GM13976 (cell line): ENCODE measurements at regions not wholly inside any gene's neighbourhood (a gene's known extent, or its start where the extent isn't known, plus 50 kb on each side); places are given as distances from the start of the nearest gene placed in this dataset.
"Not testable (repeated sequence)": the region's sequence is repeated elsewhere in the genome, so short reads cannot be mapped to it uniquely, and the experiment has no call there.

Source experiments
- DNase-seq: peaks from one replicate; pipeline ENCODE4 v3.0.0; 2012; ENCODE audit warnings: low spot score
- in situ Hi-C: fragments of 300-500 bp; cut with MboI; formaldehyde crosslinking; loops from one replicate; pipeline ENCODE4 v1.12.0; 2022; ENCODE audit warnings: low sequenced_read_pairs, mixed read lengths, inconsistent platforms; ENCODE audit not compliant: unreplicated experiment
- TF ChIP-seq, protein P1 (sequence below): IDR thresholded peaks from 2 replicates; pipeline ENCODE4 v1.5.1; 2012; ENCODE audit warnings: borderline replicate concordance, mild to moderate bottlenecking; ENCODE audit not compliant: insufficient read depth; ENCODE audit errors: extremely low read depth, missing control alignments, control extremely low read depth

DNA sequence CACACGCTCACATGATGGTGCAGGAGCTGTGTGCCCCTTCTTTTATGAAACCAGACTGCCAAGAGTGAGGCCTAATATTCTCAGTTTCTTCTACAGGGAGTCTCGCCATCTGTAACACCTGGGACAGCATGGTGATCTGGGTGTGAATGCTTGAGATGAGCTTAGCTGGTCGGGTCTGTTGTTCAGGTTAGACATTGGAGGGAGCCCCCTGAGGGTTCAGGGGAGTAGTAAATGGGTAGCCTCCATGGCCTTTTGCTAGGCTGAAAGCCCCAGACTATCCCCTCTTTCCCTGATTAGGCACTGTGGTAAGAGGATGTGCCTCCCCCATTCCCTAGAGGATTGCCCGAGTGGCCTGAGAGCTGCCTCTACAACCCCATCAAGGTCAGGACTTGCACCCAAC lies 1916.1 kb downstream of the PCDH9 start:
- TF ChIP-seq, protein P1, sequence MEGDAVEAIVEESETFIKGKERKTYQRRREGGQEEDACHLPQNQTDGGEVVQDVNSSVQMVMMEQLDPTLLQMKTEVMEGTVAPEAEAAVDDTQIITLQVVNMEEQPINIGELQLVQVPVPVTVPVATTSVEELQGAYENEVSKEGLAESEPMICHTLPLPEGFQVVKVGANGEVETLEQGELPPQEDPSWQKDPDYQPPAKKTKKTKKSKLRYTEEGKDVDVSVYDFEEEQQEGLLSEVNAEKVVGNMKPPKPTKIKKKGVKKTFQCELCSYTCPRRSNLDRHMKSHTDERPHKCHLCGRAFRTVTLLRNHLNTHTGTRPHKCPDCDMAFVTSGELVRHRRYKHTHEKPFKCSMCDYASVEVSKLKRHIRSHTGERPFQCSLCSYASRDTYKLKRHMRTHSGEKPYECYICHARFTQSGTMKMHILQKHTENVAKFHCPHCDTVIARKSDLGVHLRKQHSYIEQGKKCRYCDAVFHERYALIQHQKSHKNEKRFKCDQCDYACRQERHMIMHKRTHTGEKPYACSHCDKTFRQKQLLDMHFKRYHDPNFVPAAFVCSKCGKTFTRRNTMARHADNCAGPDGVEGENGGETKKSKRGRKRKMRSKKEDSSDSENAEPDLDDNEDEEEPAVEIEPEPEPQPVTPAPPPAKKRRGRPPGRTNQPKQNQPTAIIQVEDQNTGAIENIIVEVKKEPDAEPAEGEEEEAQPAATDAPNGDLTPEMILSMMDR = no peak
- in situ Hi-C loops = no loop called here

DNA sequence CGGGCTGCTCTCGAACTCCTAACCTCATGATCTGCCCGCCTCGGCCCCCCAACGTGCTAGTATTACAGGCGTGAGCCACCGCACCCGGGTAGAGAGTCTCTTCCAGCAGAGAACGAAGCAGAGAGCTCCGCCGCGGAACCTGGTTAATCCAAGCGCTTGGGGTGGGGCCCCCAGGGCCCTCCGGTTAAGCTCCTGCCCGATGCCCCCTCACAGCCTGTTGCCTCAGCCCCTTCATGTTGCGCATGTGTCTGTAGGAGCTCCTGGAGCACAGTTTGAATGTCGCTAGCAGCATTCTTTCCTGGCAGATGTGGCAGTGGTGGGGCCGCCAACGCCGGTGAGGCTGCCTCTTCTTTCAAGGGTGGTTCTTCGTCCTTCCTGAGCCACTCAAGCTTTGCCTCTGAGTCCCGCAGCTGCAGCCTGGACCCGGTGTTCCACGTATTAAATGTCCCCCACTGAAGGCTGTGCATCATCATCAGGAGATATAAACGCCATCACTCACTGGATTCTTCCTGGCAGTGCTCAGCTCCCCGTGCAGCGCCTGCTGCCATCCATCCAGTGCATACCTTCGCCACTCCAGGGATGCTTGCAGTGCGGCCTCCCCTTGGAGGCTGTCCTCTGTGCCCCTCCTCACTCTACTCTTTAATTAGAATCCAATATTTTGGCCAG lies 1919.3 kb downstream of the PCDH9 start:
- in situ Hi-C loops = no loop called here
- TF ChIP-seq, protein P1 = no peak

More for the DNA sequence above, 1916.1 kb downstream of the PCDH9 start:
- DNase-seq = no peak

DNA sequence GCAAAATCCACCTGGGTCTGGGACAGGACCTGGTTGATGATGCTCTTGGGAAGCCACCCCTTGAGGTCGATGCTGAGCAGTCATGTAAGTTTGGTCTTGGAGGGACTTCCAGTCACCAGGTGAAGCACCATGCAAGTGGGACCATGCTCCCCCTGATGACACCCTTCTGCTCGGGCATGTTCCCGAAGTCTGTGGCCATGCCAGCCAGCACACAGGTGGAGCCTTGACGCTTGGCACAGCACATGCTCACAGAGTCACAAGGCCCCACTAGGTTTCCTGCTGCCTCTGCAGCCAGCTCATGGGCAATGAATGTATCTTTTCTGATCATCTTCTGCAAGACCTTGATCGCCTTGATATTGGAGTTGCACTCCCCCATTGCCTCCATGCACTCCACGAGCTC lies 1920.2 kb downstream of the PCDH9 start:
- TF ChIP-seq, protein P1 = no peak
- in situ Hi-C loops = no loop called here
- DNase-seq = no peak

More for the DNA sequence above, 1919.3 kb downstream of the PCDH9 start:
- no peak for DNase-seq

DNA sequence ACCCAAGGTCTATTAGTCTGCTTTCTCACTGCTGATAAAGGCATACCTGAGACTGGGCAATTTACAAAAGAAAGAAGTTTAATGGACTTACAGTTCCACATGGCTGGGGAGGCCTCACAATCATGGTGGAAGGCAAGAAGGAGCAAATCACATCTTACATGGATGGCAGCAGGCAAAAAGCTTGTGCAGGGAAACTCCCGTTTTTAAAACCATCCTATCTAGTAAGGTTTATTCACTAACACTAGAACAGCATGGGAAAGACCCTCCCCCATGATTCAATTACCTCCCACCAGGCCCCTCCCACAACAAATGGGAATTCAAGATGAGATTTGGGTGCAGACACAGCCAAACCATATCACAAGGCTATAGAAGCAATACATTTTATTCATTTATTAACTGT lies 1921.4 kb downstream of the PCDH9 start:
- DNase-seq, in situ Hi-C loops: not testable (repeated sequence)

DNA sequence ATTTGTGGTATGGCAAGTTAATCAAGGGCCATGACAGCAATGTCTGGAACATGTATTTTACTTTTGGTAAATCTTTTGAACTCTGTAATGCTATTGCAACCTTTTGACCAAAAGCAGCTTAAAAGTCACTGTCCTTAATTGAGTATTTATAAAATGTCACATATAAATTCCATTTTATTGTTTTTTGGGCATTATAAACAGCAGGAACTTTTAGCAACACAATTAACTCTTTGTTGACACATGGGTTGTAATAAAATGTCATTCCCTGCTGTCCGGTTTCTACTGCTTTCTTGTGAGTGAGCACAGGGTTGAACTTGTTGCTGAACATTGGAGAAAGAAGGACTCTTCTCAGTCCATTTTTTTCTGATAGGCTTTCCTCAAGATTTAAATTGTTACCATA lies 1923.1 kb downstream of the PCDH9 start:
- TF ChIP-seq, protein P1 = no peak
- in situ Hi-C loops = no loop called here
- DNase-seq = no peak

DNA sequence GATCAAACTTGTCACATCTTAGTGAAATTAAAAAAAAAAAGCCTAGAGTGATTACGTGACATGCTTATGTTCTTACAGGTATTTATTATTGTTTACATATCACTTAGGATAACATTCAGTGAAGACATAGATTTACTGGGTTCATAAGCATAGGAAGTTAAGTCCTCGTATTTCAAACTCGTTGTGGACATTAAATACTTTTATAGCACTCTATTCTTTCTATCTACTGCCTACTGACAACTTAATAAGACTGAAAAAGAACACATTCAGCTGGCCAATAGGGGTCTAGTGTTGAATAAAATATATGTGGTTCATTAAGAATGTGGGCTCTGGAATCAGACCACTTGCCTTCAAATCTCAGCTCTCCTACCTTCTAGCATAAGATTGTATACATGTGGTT lies 1927.4 kb downstream of the PCDH9 start:
- DNase-seq = no peak
- in situ Hi-C loops = no loop called here
- TF ChIP-seq, protein P1 = no peak

DNA sequence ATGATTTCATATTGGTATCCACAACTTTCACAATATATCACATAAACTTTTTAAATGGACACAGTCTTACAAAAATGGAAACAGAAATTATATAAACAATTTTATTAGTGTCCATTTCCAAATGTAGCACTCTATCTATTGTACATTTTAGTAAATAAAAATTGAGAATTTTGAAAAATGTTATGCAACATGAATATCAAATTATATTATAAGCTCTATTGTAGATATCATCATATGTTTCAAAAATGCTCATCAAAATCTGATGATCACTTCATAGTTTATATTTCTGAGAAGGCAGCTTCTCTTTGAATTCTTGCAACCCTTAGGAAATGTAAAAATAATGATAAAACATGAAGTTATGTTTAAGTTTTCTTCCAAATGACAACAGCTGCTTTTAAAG lies 1928.6 kb downstream of the PCDH9 start:
- in situ Hi-C loops = no loop called here
- TF ChIP-seq, protein P1 = no peak
- DNase-seq = no peak
